IPS DF 6.9 (cell line): ENCODE measurements at regions not wholly inside any gene's neighbourhood (a gene's known extent, or its start where the extent isn't known, plus 50 kb on each side); places are given as distances from the start of the nearest gene placed in this dataset.

ENCODE experiments used
- DNase-seq: peaks from one replicate; pipeline ENCODE4 v3.0.0-alpha.2; 2013; ENCODE audit warnings: low read depth, low spot score
- H3K27ac ChIP-seq: one replicate; pipeline ENCODE4 v1.5.1; 2013; ENCODE audit warnings: low read length, control low read depth
- H3K27me3 ChIP-seq: 2 replicates; pipeline ENCODE4 v1.6.1; 2013; ENCODE audit warnings: mild to moderate bottlenecking, low read length; ENCODE audit not compliant: control insufficient read depth, insufficient read depth
- H3K36me3 ChIP-seq: 2 replicates; pipeline ENCODE4 v1.6.1; 2013; ENCODE audit warnings: low read length; ENCODE audit not compliant: control insufficient read depth, insufficient read depth
- H3K4me1 ChIP-seq: 2 replicates; pipeline ENCODE4 v1.6.1; 2013; ENCODE audit warnings: low read length; ENCODE audit not compliant: control insufficient read depth, insufficient read depth
- H3K4me3 ChIP-seq: 2 replicates; pipeline ENCODE4 v1.5.1; 2013; ENCODE audit warnings: mild to moderate bottlenecking, low read length
- H3K9me3 ChIP-seq: 2 replicates; pipeline ENCODE4 v1.6.1; 2013; ENCODE audit warnings: low read length, inconsistent platforms; ENCODE audit not compliant: control insufficient read depth, insufficient read depth
- whole genome bisulfite sequencing: extraction: QIAGEN DNeasy Blood & Tissue Kit; methylation state at CpG from one replicate; pipeline ENCODE4 v1.1.7; 2013; ENCODE audit warnings: mixed read lengths, missing lambda C conversion rate; ENCODE audit not compliant: insufficient read length, insufficient coverage; 5-methylcytosine and 5-hydroxymethylcytosine counted together

DNA sequence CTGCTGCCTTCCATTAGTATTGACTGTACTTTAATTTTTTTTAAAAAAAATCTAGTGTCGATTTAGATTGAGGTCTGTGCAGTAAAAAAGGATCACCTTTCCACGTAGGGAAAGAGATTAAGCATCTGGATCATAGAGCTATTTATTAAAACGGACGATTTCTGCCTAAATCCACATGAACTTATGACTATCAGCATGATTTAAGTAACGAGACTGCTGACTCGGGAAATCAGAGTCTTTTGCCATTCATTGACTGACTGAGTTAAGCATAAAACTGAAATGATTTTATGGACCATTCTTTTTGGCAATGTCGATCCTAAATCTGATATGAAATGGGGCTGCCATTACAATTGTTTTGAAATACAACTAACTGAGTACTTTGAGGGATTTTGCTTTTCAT is 261.7 kb downstream of the SAMD5 start:
- WGBS: no CpG with 5 or more reads among the region's 7 CpGs
- no peaks in the 10 kb centered on the region for H3K4me1 ChIP-seq
- no peak overlapping the region for H3K27ac ChIP-seq

DNA sequence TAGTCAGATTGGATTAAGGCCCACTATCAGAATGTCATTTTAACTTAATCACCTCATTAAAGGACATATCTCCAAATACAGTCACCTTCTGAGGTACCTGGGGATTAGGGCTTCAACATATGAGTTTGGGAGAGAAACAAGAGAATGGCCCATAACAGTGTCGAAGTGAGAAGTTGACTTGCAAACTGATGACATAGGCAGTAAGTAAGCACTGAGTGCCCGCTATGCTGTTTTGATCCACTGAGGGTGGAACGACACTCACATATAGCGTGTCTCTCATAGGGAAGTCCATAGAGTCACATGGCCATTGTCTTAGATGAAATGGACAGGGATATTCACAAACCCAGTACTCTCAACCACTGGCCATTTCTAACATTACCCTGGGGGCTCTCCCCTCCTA is 264.2 kb downstream of the SAMD5 start:
- Histone ChIP-seq H3K27me3 (no peaks in the 10 kb centered on the region), H3K36me3 (no peaks in the 10 kb centered on the region), H3K4me1 (no peaks in the 10 kb centered on the region), H3K4me3 (no peak overlapping the region), H3K9me3 (no peaks in the 10 kb centered on the region), H3K27ac (no peak overlapping the region)
- WGBS: no CpG with 5 or more reads among the region's 4 CpGs
- no peak for DNase-seq

More for the DNA sequence above, 261.7 kb downstream of the SAMD5 start:
- H3K4me3 ChIP-seq: no peak overlapping the region
- H3K9me3 ChIP-seq: no peaks in the 10 kb centered on the region
- no peaks in the 10 kb centered on the region for H3K36me3 ChIP-seq
- DNase-seq: no peak
- H3K27me3 ChIP-seq: no peaks in the 10 kb centered on the region

DNA sequence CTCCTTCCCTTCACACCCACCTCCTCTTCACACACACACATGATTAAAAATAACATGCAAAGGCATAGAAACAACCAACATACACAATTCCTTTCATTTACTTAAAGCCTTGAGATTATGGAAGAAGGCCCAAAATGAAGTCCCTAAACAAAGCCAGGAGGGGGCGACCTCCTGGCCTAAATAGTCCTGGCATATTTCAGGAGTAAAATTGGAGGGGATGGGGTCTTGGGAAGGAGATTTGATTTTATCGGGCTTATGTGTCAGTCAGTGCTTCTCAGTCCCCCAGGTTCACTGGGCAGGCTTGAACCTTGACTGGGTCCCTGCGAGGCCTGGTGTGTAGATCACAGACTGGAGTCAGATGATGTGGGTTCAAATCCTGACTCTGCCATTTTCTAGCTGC is 266.4 kb downstream of the SAMD5 start:
- no CpG with 5 or more reads among the region's 3 CpGs for WGBS
- no peak overlapping the region for H3K27ac ChIP-seq
- H3K27me3 ChIP-seq: no peaks in the 10 kb centered on the region
- no peak overlapping the region for H3K4me3 ChIP-seq
- H3K4me1 ChIP-seq: no peaks in the 10 kb centered on the region
- H3K36me3 ChIP-seq: no peaks in the 10 kb centered on the region
- H3K9me3 ChIP-seq: no peaks in the 10 kb centered on the region
- DNase-seq: peak; percentile 5

DNA sequence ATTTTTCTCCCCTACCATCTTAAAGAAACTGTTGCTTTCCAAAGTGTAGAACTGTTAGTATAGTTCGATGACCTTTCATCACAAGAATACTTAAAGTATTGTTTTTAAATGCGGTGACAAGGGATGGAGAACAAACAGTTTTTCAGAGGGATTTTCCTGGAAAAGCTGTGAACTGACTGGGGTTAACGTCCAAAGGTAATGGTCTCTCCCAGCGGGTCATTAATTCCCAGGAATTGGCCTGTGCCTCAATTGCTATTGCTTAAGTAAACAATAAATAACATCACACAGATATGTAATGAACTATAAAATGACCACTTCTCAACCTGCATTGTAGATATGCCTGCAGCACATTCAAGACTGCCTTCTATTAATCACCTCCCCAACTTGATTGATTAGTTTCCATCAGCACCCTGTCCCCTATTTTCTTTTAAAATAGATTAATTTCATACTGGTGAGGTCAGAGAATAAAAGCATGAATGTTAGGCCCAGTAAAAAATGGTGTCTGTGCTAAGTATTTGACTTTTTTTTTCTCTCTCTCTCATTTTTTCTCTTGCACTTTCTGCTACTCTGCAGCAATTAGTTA is 268.2 kb downstream of the SAMD5 start:
- Histone ChIP-seq H3K36me3 (no peaks in the 10 kb centered on the region), H3K27ac (no peak overlapping the region), H3K9me3 (no peaks in the 10 kb centered on the region), H3K4me1 (no peaks in the 10 kb centered on the region), H3K4me3 (no peak overlapping the region), H3K27me3 (no peaks in the 10 kb centered on the region)
- DNase-seq: no peak
- WGBS: no CpG with 5 or more reads among the region's 4 CpGs

DNA sequence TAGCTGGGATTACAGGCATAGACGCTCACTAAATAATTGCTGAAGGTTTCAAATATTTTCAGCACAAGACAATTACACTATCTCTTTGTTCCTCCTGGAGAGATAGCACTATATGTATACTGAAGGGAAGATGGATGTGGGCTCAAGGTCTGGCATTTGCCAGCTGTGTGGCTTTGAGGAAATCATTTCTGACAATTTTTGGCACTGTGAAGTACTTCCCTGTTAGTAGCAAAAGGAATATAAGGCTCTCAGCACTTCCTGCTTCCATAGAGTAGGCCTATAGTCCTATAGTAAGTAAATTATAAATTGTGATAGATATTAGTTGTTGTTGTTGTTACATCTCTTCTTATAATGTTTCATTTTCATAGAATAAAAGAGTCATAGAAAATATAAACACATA is 271.1 kb downstream of the SAMD5 start:
- no peaks in the 10 kb centered on the region for H3K9me3 ChIP-seq
- H3K4me3 ChIP-seq: no peak overlapping the region
- no peaks in the 10 kb centered on the region for H3K4me1 ChIP-seq
- no peaks in the 10 kb centered on the region for H3K36me3 ChIP-seq
- no peak overlapping the region for H3K27ac ChIP-seq
- no CpG with 5 or more reads among the region's 1 CpG for WGBS
- DNase-seq: no peak
- no peaks in the 10 kb centered on the region for H3K27me3 ChIP-seq

DNA sequence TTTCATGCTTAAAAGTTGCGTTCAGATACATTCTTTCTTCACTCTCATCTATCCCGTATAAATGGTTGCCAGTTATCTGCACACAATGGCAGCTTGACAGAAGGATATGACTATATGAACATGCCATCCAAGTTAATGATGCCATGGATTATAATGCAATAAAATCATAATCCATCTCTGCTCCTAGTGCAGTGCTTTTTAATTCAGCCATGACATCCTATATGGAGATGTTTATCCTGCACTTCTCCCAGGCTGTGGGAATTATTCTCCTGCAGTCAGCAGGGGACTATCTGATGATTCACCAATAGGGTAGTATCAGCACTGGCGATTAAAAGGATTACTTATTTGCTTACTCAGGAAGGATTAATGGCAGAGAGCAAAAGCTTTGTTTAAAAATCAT is 273.8 kb downstream of the SAMD5 start:
- no peaks in the 10 kb centered on the region for H3K36me3 ChIP-seq
- no peak for DNase-seq
- WGBS: no CpG with 5 or more reads among the region's 3 CpGs

DNA sequence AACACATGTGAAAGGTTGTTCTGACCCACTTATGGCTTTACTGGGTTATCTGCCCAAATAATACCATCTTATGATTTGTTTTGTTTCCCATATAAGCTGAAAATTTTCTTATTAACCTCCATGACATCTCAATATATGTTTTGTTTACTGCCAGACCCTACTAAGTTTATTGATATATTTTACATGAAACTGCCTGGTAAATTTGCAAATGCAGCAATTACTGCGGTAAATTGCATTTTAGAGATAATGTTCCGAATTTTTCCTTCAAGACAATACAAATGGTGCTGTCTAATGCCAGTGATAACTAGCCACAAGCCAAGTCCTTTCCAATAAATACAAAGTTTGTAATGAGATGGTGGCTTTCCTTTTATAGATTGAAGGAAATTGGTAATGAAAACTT is 275.9 kb downstream of the SAMD5 start:
- Histone ChIP-seq H3K4me1 (no peaks in the 10 kb centered on the region), H3K27me3 (no peaks in the 10 kb centered on the region), H3K27ac (no peak overlapping the region), H3K4me3 (no peak overlapping the region), H3K9me3 (no peaks in the 10 kb centered on the region), H3K36me3 (no peaks in the 10 kb centered on the region)
- no CpG with 5 or more reads among the region's 2 CpGs for WGBS
- DNase-seq: no peak

More for the DNA sequence above, 273.8 kb downstream of the SAMD5 start:
- no peak overlapping the region for H3K4me3 ChIP-seq
- no peaks in the 10 kb centered on the region for H3K9me3 ChIP-seq
- H3K27ac ChIP-seq: no peak overlapping the region
- H3K4me1 ChIP-seq: no peaks in the 10 kb centered on the region
- H3K27me3 ChIP-seq: no peaks in the 10 kb centered on the region

DNA sequence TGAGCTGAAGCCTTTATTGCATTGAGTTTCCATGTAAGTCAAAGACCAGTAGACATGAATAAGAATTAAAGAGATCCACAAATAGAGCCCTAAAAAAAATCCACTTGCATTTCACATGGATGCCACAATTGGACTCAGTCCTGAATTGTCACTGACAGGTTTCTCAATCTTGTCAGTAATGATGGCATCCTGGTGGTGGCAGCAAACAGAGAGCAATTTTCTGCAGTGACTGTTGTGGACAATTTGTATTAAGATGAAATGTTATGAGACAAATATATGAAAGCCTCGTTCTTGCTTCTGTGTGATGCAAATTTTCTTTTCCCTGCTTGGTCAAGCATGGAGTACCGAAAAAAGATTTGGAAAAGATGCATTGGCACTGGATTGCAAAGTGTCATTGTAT is 278.9 kb downstream of the SAMD5 start:
- Histone ChIP-seq H3K4me1 (no peaks in the 10 kb centered on the region), H3K9me3 (no peaks in the 10 kb centered on the region), H3K4me3 (no peak overlapping the region), H3K27me3 (no peaks in the 10 kb centered on the region), H3K27ac (no peak overlapping the region), H3K36me3 (no peaks in the 10 kb centered on the region)
- no CpG with 5 or more reads among the region's 2 CpGs for WGBS
- no peak for DNase-seq

DNA sequence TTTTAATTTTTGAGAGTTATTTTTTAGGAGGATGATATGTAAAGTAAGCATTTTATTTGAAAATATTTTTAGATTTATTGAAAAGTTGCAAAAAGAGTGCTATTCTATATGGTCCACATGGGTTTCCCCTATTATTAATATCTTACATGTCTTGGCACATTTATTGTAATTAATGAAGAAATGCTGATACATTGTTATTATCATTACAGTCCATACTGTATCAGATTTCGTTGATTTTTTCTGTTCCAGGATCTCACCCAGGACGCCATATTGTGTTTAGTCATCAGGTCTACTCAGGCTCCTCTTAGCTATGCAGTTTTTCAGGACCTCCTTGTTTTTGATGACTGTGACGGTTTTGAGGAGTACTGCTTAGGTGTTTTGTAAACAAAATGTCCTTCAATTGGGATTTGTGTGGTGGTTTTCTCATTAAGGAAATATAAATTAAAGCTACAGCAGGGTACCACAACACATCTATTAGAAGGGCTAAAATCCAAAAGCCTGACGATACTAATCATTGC is 281.0 kb downstream of the SAMD5 start:
- Histone ChIP-seq H3K27me3 (no peaks in the 10 kb centered on the region), H3K4me3 (no peak overlapping the region), H3K36me3 (no peaks in the 10 kb centered on the region), H3K9me3 (no peaks in the 10 kb centered on the region), H3K27ac (no peak overlapping the region), H3K4me1 (no peaks in the 10 kb centered on the region)
- WGBS: no CpG with 5 or more reads among the region's 4 CpGs
- DNase-seq: no peak

DNA sequence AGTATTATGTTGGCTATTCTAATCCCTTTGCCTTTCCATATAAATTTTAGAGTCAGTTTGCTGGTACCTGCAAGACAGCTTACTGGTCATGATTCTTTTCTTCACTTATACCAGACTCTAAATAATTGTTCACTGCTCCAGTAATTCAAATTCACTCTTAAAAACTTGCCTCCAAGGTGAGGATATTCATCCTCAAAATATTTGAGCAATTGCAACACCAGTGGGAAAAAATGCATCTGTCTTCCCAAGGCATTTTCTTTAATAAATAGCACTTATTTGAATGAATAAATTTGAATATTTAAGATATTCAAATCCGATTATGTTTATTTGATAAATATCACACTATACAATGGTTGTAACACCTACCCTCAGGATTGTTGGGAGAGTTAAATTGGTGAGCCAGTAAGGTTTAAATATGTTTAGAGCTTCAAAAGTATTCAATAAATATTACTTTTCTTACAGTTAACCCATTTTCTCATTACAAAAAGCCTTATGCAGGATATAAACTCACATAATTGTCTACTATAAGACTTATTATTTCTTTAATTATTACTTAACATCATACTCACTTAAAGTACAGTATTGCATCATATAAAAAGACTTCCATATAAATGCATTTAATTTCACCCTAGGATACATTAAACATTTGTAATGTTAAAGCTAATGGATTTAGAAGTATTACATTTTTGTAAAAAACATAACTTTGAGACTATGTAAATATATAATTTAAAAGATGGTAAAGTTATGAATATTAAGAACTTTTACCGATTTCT is 285.6 kb downstream of the SAMD5 start:
- H3K9me3 ChIP-seq: no peaks in the 10 kb centered on the region
- no peak overlapping the region for H3K27ac ChIP-seq
- DNase-seq: no peak
- H3K4me1 ChIP-seq: no peaks in the 10 kb centered on the region
- no peaks in the 10 kb centered on the region for H3K36me3 ChIP-seq
- no peak overlapping the region for H3K4me3 ChIP-seq
- WGBS: 100% methylated on average over 1 of the region's 2 CpGs
- H3K27me3 ChIP-seq: no peaks in the 10 kb centered on the region

DNA sequence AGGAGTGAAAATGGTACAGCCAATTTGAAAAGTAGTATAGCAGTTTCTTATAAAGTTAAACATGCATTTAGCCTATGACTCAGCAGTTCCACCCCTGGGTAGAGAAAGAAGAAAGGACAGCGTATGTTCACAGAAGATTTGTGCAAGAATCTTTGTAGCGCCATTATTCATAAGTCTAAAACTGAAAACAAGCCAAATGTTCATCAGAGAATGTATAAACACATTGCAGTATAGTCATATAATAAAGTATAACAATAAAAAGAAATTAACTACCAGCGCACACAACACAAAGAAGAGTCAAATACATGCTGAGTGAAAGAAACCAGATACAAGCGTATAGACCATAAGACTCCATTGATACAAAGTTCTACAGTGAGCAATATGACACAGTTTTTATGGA is 294.0 kb downstream of the SAMD5 start:
- DNase-seq: no peak
- no CpG with 5 or more reads among the region's 4 CpGs for WGBS

More for the DNA sequence above, 294.0 kb downstream of the SAMD5 start:
- Histone ChIP-seq H3K27ac (no peak overlapping the region), H3K4me1 (no peaks in the 10 kb centered on the region), H3K9me3 (no peaks in the 10 kb centered on the region), H3K4me3 (no peak overlapping the region), H3K36me3 (no peaks in the 10 kb centered on the region), H3K27me3 (no peaks in the 10 kb centered on the region)
